Panc1 (cell line): ENCODE measurements at regions not wholly inside any gene's neighbourhood (a gene's known extent, or its start where the extent isn't known, plus 50 kb on each side); places are given as distances from the start of the nearest gene placed in this dataset.

Experiments
- ATAC-seq: fragments of 200-7000 bp; cut with Tn5 transposase; 2 replicates; pipeline ENCODE4 v1.9.1; 2020; ENCODE audit warnings: mild to moderate bottlenecking, moderate library complexity
- BruUV-seq: library from RNA; stranded (reverse); fragments of 400-500 nt; replicated peaks from 2 replicates; lab custom pipeline; 2021; lab: Mats Ljungman, UMichigan
- CTCF ChIA-PET: fragments of 300-600 bp; sonication (Branson Sonifier 250); formaldehyde crosslinking; loops from one replicate; lab custom pipeline; 2022; ENCODE audit warnings: antibody characterized with exemption; lab: Charles Lee
- POLR2A ChIA-PET: fragments of 300-600 bp; sonication (Branson Sonifier 250); formaldehyde crosslinking; loops from one replicate; lab custom pipeline; 2022; ENCODE audit warnings: antibody characterized with exemption; lab: Charles Lee
- DNase-seq: peaks from one replicate; pipeline ENCODE4 v3.0.0-alpha.2; 2010; ENCODE audit warnings: low read depth, low spot score
- H3K27ac ChIP-seq: 2 replicates; pipeline ENCODE4 v1.5.1; 2011; ENCODE audit warnings: mild to moderate bottlenecking, low read length, inconsistent platforms
- H3K27me3 ChIP-seq: fragments of 200-500 bp; sonication (Bioruptor generic); 2 replicates; pipeline ENCODE4 v1.6.0; 2014; ENCODE audit warnings: low read length, inconsistent platforms; ENCODE audit not compliant: control insufficient read depth, insufficient read depth
- H3K36me3 ChIP-seq: fragments of 200-500 bp; sonication (Bioruptor generic); 2 replicates; pipeline ENCODE4 v1.5.1; 2014; ENCODE audit warnings: inconsistent platforms, mild to moderate bottlenecking, low read length, moderate library complexity; ENCODE audit not compliant: control insufficient read depth, insufficient read depth
- H3K4me1 ChIP-seq: 2 replicates; pipeline ENCODE4 v1.5.1; 2011; ENCODE audit warnings: inconsistent platforms, mild to moderate bottlenecking, low read length, moderate library complexity; ENCODE audit not compliant: control insufficient read depth, insufficient read depth
- H3K4me3 ChIP-seq, 2 experiments: 2 replicates each; pipeline ENCODE4 v1.5.1; 2011 to 2012; ENCODE audit warnings: low read depth in 2 of 2, low read length in 2 of 2, mild to moderate bottlenecking in 2 of 2, inconsistent platforms in 1 of 2, moderate library complexity in 1 of 2
- H3K9me3 ChIP-seq: fragments of 200-500 bp; sonication (Bioruptor generic); 2 replicates; pipeline ENCODE4 v1.5.1; 2014; ENCODE audit warnings: low read depth, mild to moderate bottlenecking, inconsistent platforms, low read length, moderate library complexity; ENCODE audit not compliant: control insufficient read depth, insufficient read depth
- POLR2AphosphoS5 ChIP-seq: IDR thresholded peaks from 2 replicates; pipeline ENCODE4 v1.6.1; 2012; ENCODE audit warnings: mild to moderate bottlenecking, low read depth, low read length, moderate library complexity
- SIN3A ChIP-seq: IDR thresholded peaks from 2 replicates; pipeline ENCODE4 v1.6.1; 2012; ENCODE audit warnings: low read depth, mild to moderate bottlenecking, low read length, moderate library complexity, borderline replicate concordance; ENCODE audit not compliant: insufficient read depth
- TCF7L2 ChIP-seq: IDR thresholded peaks from 2 replicates; pipeline ENCODE4 v1.6.1; 2011; ENCODE audit warnings: mild to moderate bottlenecking, low read depth, low read length, inconsistent platforms
- in situ Hi-C: cut with HindIII; loops from 2 replicates; pipeline ENCODE4 v1.10.0; 2016; ENCODE audit warnings: low sequenced_read_pairs, low pct_unique_long_range_greater_than_20kb
- intact Hi-C: fragments of 100-400 bp; cut with micrococcal nuclease; formaldehyde crosslinking; loops from one replicate; pipeline ENCODE4 v1.10.0; 2022; ENCODE audit not compliant: unreplicated experiment
- TF ChIP-seq, protein P1 (sequence below), 2 experiments: IDR thresholded peaks; 2 replicates each; pipeline ENCODE4 v1.6.1; 2011 to 2012; ENCODE audit warnings: low read depth in 2 of 2, control low read depth in 1 of 2, low read length in 1 of 2, mild to moderate bottlenecking in 1 of 2, moderate library complexity in 1 of 2; ENCODE audit not compliant: insufficient read depth in 1 of 2
- TF ChIP-seq, protein P2 (sequence below): fragments of 450-650 bp; IDR thresholded peaks from 2 replicates; pipeline ENCODE4 v1.5.1; 2017; ENCODE audit warnings: mild to moderate bottlenecking

DNA sequence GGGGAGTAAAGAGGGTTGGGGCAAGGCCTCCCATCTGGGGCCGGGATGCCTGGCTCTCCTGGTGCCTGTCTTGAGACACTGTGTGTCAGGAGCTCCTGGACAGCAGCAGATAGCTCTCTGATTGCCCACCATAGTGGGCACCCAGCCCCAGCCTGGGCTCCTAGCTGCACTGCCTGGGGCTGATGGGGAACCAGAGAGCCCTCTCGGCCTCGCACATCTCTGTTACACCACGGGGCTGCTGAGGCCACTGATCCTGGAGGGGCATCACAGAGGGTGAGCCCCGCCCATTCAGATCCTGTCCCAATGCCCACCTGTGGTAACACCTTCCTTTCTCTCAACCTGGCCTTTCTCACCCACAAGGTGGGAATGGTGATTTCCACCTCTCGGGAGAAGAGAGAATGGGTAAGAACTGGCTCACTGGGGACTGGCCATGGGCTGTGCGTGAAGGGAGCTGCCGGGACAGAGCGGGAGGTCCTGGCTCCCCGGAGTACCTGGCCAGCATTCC lies 135.9 kb downstream of the URI1 start:
- ATAC-seq (no peak), DNase-seq (no peak)
- H3K4me1 ChIP-seq: no peaks in the 10 kb centered on the region
- intact Hi-C loops (no loop called here), in situ Hi-C loops (no loop called here)
- H3K27me3 ChIP-seq: peaks cover 20% of the 10 kb centered on the region
- H3K27ac ChIP-seq: no peak overlapping the region
- ChIA-PET POLR2A (no interaction called here), CTCF (no interaction called here)
- no TSS peak for BruUV-seq
- TF ChIP-seq, protein P1, sequence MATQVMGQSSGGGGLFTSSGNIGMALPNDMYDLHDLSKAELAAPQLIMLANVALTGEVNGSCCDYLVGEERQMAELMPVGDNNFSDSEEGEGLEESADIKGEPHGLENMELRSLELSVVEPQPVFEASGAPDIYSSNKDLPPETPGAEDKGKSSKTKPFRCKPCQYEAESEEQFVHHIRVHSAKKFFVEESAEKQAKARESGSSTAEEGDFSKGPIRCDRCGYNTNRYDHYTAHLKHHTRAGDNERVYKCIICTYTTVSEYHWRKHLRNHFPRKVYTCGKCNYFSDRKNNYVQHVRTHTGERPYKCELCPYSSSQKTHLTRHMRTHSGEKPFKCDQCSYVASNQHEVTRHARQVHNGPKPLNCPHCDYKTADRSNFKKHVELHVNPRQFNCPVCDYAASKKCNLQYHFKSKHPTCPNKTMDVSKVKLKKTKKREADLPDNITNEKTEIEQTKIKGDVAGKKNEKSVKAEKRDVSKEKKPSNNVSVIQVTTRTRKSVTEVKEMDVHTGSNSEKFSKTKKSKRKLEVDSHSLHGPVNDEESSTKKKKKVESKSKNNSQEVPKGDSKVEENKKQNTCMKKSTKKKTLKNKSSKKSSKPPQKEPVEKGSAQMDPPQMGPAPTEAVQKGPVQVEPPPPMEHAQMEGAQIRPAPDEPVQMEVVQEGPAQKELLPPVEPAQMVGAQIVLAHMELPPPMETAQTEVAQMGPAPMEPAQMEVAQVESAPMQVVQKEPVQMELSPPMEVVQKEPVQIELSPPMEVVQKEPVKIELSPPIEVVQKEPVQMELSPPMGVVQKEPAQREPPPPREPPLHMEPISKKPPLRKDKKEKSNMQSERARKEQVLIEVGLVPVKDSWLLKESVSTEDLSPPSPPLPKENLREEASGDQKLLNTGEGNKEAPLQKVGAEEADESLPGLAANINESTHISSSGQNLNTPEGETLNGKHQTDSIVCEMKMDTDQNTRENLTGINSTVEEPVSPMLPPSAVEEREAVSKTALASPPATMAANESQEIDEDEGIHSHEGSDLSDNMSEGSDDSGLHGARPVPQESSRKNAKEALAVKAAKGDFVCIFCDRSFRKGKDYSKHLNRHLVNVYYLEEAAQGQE (IDR thresholded peaks at IDR 0.05; ENCODE audit: insufficient read depth in 1 of 2, low read depth in 2 of 2, low read length in 1 of 2): no peak
- TF ChIP-seq SIN3A (no peak), POLR2AphosphoS5 (no peak), TCF7L2 (no peak)
- TF ChIP-seq, protein P2, sequence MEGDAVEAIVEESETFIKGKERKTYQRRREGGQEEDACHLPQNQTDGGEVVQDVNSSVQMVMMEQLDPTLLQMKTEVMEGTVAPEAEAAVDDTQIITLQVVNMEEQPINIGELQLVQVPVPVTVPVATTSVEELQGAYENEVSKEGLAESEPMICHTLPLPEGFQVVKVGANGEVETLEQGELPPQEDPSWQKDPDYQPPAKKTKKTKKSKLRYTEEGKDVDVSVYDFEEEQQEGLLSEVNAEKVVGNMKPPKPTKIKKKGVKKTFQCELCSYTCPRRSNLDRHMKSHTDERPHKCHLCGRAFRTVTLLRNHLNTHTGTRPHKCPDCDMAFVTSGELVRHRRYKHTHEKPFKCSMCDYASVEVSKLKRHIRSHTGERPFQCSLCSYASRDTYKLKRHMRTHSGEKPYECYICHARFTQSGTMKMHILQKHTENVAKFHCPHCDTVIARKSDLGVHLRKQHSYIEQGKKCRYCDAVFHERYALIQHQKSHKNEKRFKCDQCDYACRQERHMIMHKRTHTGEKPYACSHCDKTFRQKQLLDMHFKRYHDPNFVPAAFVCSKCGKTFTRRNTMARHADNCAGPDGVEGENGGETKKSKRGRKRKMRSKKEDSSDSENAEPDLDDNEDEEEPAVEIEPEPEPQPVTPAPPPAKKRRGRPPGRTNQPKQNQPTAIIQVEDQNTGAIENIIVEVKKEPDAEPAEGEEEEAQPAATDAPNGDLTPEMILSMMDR: no peak
- H3K36me3 ChIP-seq: no peaks in the 10 kb centered on the region
- H3K9me3 ChIP-seq: no peaks in the 10 kb centered on the region
- H3K4me3 ChIP-seq: no peak overlapping the region

DNA sequence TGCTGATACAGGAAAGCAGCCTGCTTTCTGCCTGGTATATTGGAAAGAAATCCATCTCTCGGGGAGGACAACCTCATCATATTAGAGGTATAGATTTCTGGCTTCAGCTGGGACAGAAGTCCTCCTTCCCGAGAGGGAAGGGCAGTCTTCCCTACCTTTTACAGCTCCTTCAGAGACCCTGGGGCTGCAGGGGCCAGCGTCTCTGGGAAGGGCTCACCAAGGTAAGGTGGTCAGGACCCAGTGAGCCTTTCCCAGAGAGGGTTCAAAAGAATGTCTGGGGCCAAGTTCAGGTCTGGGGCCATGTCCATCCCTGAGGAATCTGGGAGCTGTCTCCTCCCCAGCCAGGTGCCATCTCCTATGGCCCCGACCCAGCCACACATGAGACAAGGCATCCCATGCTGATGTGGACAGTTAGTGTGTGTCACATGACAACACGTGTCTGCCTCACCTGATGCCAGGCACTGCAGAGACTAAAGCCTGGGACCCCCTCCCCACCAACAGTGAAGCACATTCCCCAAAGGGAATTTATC lies 136.4 kb downstream of the URI1 start:
- Histone ChIP-seq H3K9me3 (no peaks in the 10 kb centered on the region), H3K4me3 (no peak overlapping the region), H3K27ac (no peak overlapping the region), H3K27me3 (peaks cover 20% of the 10 kb centered on the region), H3K4me1 (no peaks in the 10 kb centered on the region), H3K36me3 (no peaks in the 10 kb centered on the region)
- no peak for ATAC-seq
- no peak for DNase-seq
- CTCF ChIA-PET: no interaction called here
- intact Hi-C loops (no loop called here), in situ Hi-C loops (no loop called here)
- TF ChIP-seq POLR2AphosphoS5: no peak
- POLR2A ChIA-PET: no interaction called here
- BruUV-seq: no TSS peak

DNA sequence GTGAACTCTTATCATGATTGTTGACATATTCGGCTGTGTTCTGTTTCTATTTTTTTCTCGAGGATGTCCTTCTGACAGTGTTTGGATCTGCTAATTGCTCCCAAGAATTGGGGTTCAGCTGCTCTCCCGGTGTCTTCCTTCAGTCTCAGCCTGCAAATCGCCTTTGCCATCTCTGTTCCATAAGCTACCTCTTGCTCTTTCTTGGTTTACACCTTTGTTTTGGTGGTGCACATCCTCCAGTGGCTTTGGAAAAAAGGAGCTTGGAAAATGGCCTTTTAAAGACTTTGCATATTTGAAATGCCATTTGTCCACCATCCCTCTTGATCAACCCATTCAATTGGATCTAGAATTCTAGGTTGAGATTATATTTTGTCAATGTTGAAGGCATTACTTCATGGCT lies 137.2 kb downstream of the URI1 start:
- Histone ChIP-seq H3K27ac (no peak overlapping the region), H3K4me1 (no peaks in the 10 kb centered on the region), H3K9me3 (no peaks in the 10 kb centered on the region), H3K27me3 (peaks cover 20% of the 10 kb centered on the region), H3K36me3 (no peaks in the 10 kb centered on the region), H3K4me3 (no peak overlapping the region)
- no peak for DNase-seq
- TF ChIP-seq SIN3A: no peak
- TF ChIP-seq, protein P2: no peak
- no peak for TF ChIP-seq POLR2AphosphoS5
- no peak for TF ChIP-seq TCF7L2
- TF ChIP-seq, protein P1 (IDR thresholded peaks at IDR 0.05; ENCODE audit: insufficient read depth in 1 of 2, low read depth in 2 of 2, low read length in 1 of 2): no peak
- intact Hi-C loops: no loop called here
- POLR2A ChIA-PET: no interaction called here
- no TSS peak for BruUV-seq
- CTCF ChIA-PET: no interaction called here
- ATAC-seq: no peak
- in situ Hi-C loops: no loop called here
